Stimulated activated naive CD8-positive, alpha-beta T cell treated with anti-CD3 and anti-CD28 coated beads, Interleukin-15, amount 100 ng/mL, for 72 hours (primary cell): ENCODE measurements at regions not wholly inside any gene's neighbourhood (a gene's known extent, or its start where the extent isn't known, plus 50 kb on each side); places are given as distances from the start of the nearest gene placed in this dataset.
A peak's percentile ranks its signal among the peaks of the same experiment; 100 is the strongest.

ENCODE experiments used
- ATAC-seq: fragments of 150-1000 bp; cut with Tn5 transposase; 2 replicates; pipeline ENCODE4 v1.10.0; 2021; ENCODE audit warnings: mild to moderate bottlenecking, moderate library complexity
- DNase-seq, 2 donors: peaks; one replicate each; pipeline ENCODE4 v3.0.0; 2021 to 2022
- H3K27ac Mint-ChIP-seq, 2 donors: one replicate each; pipeline ENCODE4 v1.8.0; 2022; ENCODE audit warnings: mild to moderate bottlenecking in 2 of 2, mixed read lengths in 2 of 2, moderate library complexity in 2 of 2
- H3K27me3 Mint-ChIP-seq: one replicate; pipeline ENCODE4 v1.8.0; 2022; ENCODE audit warnings: mixed read lengths
- H3K4me1 Mint-ChIP-seq: one replicate; pipeline ENCODE4 v1.8.0; 2022; ENCODE audit warnings: mild to moderate bottlenecking, mixed read lengths
- H3K4me3 Mint-ChIP-seq, 2 donors: one replicate each; pipeline ENCODE4 v1.8.0; 2022; ENCODE audit warnings: mild to moderate bottlenecking in 2 of 2, mixed read lengths in 2 of 2, moderate library complexity in 1 of 2
- H3K9me3 Mint-ChIP-seq, 2 donors: one replicate each; pipeline ENCODE4 v1.8.0; 2022; ENCODE audit warnings: mixed read lengths in 2 of 2

- no peaks in the 10 kb centered on the region for H3K9me3 Mint-ChIP-seq
- H3K4me1 Mint-ChIP-seq, result peaks cover 8% of the 10 kb centered on the region
- H3K27me3 Mint-ChIP-seq, result no peaks in the 10 kb centered on the region
- H3K27ac Mint-ChIP-seq, result no peak overlapping the region
- no peak overlapping the region for H3K4me3 Mint-ChIP-seq
- peak; percentile 58 for DNase-seq
- peak; percentile 80 for ATAC-seq
Measured at GRCh38 chr3:72665701-72666446, 182.4 kb downstream of the SHQ1 start.

DNA sequence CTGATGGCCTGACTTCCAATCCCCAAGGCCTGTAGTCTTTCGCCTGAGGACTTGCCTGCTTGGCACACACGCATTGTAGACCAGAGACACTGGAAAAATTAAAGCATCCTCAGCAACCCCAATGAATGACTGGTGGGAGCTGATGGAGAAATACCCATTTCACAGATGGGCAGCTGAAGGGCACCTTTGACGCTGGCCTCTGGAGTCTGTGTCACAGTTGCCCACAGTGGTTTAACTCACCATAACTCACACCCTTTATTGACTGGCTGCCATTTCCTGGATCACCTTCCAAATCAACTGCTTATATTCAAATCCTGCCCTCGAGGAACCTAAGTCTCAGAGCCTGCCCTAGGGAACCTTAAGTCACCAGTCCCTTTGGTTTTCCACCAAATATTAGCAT, 183.1 kb downstream of the SHQ1 start:
- ATAC-seq, result no peak
- Mint-ChIP-seq H3K9me3 (no peaks in the 10 kb centered on the region), H3K4me1 (peaks cover 9% of the 10 kb centered on the region), H3K4me3 (no peak overlapping the region), H3K27ac (no peak overlapping the region), H3K27me3 (peaks cover 2% of the 10 kb centered on the region)
- DNase-seq, result no peak

DNA sequence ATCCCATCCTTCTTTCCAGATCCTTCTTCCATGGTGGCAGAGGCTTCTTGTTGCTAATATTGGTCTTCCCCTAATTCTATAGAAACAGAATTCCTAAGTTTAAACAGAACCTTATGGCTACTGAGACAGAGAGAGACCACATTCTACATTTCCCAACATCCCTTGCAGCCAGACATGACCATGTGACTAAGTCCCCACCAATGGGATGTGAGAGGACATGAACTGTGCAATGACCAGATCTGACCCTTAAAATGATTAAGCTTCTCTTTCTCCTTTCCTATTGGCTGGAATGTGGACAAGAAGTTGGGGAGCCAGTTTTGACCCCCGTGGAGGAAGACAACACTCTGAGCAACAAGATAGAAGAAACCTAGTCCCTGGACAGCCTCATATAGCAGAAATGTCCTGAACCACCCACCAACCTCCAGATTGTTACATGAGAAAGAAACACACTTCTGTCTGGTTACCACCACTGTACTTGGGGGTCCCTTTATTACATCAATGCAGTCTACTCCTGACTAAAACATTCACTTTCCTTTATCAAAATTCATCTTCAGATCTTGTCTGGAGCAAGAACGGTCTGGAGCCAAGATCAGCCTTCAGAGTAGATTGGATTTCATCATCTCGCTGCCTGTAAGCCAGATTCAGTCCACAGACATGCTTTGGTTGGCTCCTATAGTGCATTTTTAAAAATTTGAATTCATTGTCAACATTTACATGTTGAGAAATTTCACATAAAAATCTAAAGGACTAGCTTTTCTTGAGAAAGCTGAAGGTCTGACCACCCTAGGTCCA, 183.9 kb downstream of the SHQ1 start:
- Mint-ChIP-seq H3K4me3 (no peak overlapping the region), H3K9me3 (no peaks in the 10 kb centered on the region), H3K27ac (peak overlapping the region in 1 of 2 donors; percentile 2), H3K27me3 (peaks cover 9% of the 10 kb centered on the region), H3K4me1 (peaks cover 16% of the 10 kb centered on the region)
- ATAC-seq, result no peak
- DNase-seq, result no peak

GRCh38 chr3:72663429-72663828, 184.8 kb downstream of the SHQ1 start:
- Mint-ChIP-seq H3K27me3 (peaks cover 19% of the 10 kb centered on the region), H3K9me3 (no peaks in the 10 kb centered on the region), H3K27ac (no peak overlapping the region), H3K4me3 (no peak overlapping the region), H3K4me1 (peaks cover 13% of the 10 kb centered on the region)
- ATAC-seq (no peak), DNase-seq (no peak)

DNA sequence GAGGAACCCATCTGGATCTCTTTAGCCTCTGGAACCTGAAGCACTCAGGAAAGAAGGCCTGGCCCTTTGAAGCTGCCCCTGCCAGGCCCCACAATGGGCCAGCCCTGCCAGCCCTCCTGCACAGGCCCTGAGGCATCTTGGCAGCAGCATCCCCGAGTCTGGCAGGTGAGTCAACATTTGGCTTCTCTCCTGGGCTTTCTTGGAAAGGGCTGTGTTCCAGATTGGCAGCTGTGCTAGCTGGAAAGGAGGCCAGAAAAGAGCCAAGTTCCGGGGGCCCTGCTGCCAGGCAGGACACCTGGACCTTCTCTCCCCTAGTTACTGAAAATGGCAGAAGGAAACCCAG, 187.2 kb downstream of the SHQ1 start:
- DNase-seq, result no peak
- Mint-ChIP-seq H3K27ac (no peak overlapping the region), H3K9me3 (no peaks in the 10 kb centered on the region), H3K4me3 (no peak overlapping the region), H3K4me1 (peaks cover 27% of the 10 kb centered on the region), H3K27me3 (peaks cover 27% of the 10 kb centered on the region)
- ATAC-seq, result no peak

- H3K4me1 Mint-ChIP-seq, result peaks cover 27% of the 10 kb centered on the region
- ATAC-seq (no peak), DNase-seq (no peak)
- peaks cover 29% of the 10 kb centered on the region for H3K27me3 Mint-ChIP-seq
- H3K4me3 Mint-ChIP-seq, result no peak overlapping the region
- H3K27ac Mint-ChIP-seq, result no peak overlapping the region
- H3K9me3 Mint-ChIP-seq, result no peaks in the 10 kb centered on the region
Measured at GRCh38 chr3:72660270-72661114, 187.8 kb downstream of the SHQ1 start.

DNA sequence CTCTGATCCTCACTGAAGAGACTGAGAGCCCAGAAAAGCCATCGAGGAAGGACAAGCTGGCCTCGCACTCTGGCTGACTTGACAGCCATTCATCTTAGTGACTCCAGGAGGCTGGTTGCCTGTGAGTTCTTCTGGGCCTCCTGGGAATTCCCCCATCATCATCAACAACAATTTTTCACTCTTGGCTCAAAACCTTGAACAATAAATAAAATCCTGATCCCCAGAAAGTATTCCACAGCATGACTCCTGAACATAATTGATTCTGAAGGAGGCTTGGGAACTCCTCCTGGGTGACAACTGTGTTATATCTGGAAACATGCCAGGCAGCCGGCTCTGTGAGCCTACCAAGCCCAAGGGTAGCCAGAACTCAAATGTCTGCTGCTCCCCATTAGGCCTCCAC, 188.6 kb downstream of the SHQ1 start:
- ATAC-seq (no peak), DNase-seq (no peak)
- H3K4me1 Mint-ChIP-seq, result peaks cover 27% of the 10 kb centered on the region
- H3K4me3 Mint-ChIP-seq, result no peak overlapping the region
- no peaks in the 10 kb centered on the region for H3K9me3 Mint-ChIP-seq
- peaks cover 36% of the 10 kb centered on the region for H3K27me3 Mint-ChIP-seq
- no peak overlapping the region for H3K27ac Mint-ChIP-seq

- Mint-ChIP-seq H3K4me3 (no peak overlapping the region), H3K27ac (no peak overlapping the region), H3K9me3 (no peaks in the 10 kb centered on the region), H3K4me1 (peaks cover 27% of the 10 kb centered on the region), H3K27me3 (peaks cover 39% of the 10 kb centered on the region)
- ATAC-seq (no peak), DNase-seq (no peak)
Measured at GRCh38 chr3:72659188-72659587, 189.1 kb downstream of the SHQ1 start.

DNA sequence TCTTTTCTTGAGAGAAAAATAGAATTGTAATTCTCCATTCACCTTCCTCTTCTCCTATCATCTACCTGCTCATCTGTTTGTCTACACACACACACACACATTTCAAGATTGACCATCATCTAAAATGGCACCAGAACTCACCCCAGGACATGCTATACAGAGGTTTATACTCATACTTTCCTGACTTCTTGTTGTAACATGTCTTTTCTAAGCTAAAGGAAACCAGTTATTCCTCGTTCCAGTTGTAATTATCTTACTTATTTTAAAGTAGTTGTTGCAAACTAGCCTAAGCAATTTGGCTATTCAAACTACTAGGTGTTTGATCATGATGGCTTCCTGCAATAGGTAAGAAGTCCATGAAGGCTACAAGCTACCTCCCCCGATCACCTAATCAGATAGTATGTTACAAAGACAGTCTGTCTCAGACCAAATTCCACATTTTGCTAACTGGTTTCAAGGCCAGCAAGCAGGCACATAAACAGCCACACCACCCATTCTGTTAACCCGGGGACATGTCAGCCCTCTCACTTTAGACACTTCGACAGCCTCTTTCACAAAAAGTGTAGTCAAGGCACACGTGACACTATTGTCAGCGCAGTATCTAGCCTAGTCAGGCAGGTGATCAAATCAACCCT, 189.7 kb downstream of the SHQ1 start:
- DNase-seq (no peak), ATAC-seq (no peak)
- H3K27ac Mint-ChIP-seq, result peak overlapping the region in 1 of 2 donors; percentile 8
- H3K4me3 Mint-ChIP-seq, result no peak overlapping the region
- no peaks in the 10 kb centered on the region for H3K9me3 Mint-ChIP-seq
- H3K27me3 Mint-ChIP-seq, result peaks cover 39% of the 10 kb centered on the region
- peaks cover 27% of the 10 kb centered on the region for H3K4me1 Mint-ChIP-seq

DNA sequence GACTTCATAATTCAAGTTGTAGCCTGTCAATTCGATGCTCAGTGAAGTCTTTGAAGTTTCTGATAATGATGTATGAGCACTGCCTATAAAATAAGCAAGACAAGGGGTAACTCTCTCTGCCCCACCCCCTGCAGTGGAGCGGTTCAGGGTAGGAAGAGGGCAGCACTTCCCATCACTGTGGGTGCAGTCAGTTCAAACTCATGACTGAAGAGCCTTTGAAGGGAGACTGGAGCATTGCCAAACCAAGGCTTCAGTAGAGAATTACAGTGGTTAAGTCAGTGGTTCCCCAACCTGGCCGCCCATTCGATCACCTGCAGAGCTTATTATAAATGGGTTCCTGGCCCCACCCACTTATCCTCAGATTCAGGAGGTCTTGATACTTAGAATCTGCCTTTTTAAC, 190.6 kb downstream of the SHQ1 start:
- ATAC-seq (peak; percentile 98), DNase-seq (peak; percentile 59 to 78)
- Mint-ChIP-seq H3K4me3 (peak overlapping the region; percentile 4 to 32), H3K27ac (peak overlapping the region in 1 of 2 donors; percentile 12), H3K27me3 (peaks cover 39% of the 10 kb centered on the region), H3K9me3 (no peaks in the 10 kb centered on the region), H3K4me1 (peaks cover 27% of the 10 kb centered on the region)

DNA sequence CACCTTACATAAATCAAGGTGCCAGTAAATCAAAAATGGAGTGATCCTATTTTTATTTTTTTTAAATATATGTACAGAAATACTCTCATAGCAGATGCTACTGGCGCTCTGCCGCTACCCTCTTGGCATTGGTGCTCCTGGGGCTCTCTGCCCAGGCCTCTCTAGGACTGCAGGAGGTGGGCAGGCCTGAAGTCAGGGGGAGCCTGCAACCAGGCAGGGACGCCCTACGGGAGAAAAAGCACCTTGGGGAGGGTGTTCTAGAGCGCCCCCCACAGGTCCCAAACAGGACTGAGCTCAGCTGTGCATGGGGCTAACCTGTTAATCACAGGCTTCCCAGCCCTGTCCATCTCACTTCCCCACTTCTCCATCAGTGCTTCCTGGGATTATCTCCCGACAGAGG, 192.5 kb downstream of the SHQ1 start:
- H3K4me1 Mint-ChIP-seq, result peaks cover 27% of the 10 kb centered on the region
- H3K4me3 Mint-ChIP-seq, result no peak overlapping the region
- DNase-seq (no peak), ATAC-seq (no peak)
- peaks cover 39% of the 10 kb centered on the region for H3K27me3 Mint-ChIP-seq
- H3K27ac Mint-ChIP-seq, result no peak overlapping the region
- peaks cover 12 to 13% of the 10 kb centered on the region in 2 donors for H3K9me3 Mint-ChIP-seq

- Mint-ChIP-seq H3K9me3 (peaks cover 12 to 13% of the 10 kb centered on the region in 2 donors), H3K27ac (no peak overlapping the region), H3K4me3 (no peak overlapping the region), H3K4me1 (peaks cover 27% of the 10 kb centered on the region), H3K27me3 (peaks cover 37% of the 10 kb centered on the region)
- ATAC-seq (no peak), DNase-seq (no peak)
Measured at GRCh38 chr3:72655131-72655551, 193.1 kb downstream of the SHQ1 start.

DNA sequence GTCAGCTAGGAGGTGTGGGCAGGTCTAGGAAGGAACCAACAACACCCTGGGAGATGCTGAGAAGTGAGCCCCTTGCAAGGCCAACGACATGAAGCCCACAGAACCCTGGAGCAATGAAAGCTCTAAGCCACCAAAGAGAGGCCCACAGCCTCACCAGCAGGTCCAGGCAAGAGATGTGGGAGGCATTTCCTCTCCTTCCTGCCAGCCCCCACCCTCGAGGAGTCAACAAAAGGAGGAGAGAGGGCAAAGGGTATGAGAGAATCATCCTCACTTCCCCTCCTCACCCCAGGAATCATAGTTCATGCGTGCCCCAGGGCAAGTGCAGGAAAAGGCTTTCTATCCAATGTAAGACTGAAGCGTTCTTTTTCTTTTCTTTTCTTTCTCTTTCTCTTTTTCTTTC, 195.8 kb downstream of the SHQ1 start:
- Mint-ChIP-seq H3K27me3 (peaks cover 16% of the 10 kb centered on the region), H3K4me1 (peaks cover 4% of the 10 kb centered on the region), H3K27ac (no peak overlapping the region), H3K4me3 (no peak overlapping the region), H3K9me3 (peaks cover 12 to 13% of the 10 kb centered on the region in 2 donors)
- ATAC-seq (no peak), DNase-seq (no peak)

- ATAC-seq (no peak), DNase-seq (no peak)
- Mint-ChIP-seq H3K27me3 (peaks cover 16% of the 10 kb centered on the region), H3K4me1 (no peaks in the 10 kb centered on the region), H3K27ac (peak overlapping the region in 1 of 2 donors; percentile 6), H3K9me3 (peaks cover 12 to 13% of the 10 kb centered on the region in 2 donors), H3K4me3 (no peak overlapping the region)
Measured at GRCh38 chr3:72651498-72651897, 196.7 kb downstream of the SHQ1 start.

DNA sequence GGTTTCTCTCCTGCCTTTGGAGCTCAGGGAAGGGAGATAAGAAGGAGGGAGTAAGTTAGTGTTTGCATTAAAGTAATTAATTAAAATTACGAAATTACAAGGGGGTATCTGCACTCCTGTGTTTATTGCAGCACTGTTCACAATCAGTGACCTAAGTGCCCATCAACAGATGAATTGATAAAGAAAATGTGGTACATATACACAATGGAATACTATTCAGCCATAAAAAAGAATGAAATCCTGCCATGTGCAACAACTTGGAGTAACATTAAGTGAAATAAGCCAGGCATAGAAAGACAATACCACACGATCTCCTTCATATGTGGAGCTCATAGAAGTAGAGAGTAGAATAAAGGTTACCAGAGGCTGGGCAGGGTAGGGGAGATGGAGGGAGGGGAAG, 202.0 kb downstream of the SHQ1 start:
- Mint-ChIP-seq H3K27me3 (no peaks in the 10 kb centered on the region), H3K4me1 (no peaks in the 10 kb centered on the region), H3K27ac (no peak overlapping the region), H3K9me3 (peaks cover under 1 to 3% of the 10 kb centered on the region in 2 donors), H3K4me3 (no peak overlapping the region)
- DNase-seq (no peak), ATAC-seq (no peak)
